GM21717 (cell line): ENCODE measurements at regions not wholly inside any gene's neighbourhood (a gene's known extent, or its start where the extent isn't known, plus 50 kb on each side); places are given as distances from the start of the nearest gene placed in this dataset.

Source experiments
- ATAC-seq: cut with Tn5 transposase; IDR thresholded peaks from one replicate; pipeline ENCODE4 v1.9.1; 2021; ENCODE audit warnings: mild to moderate bottlenecking, moderate library complexity; ENCODE audit not compliant: unreplicated experiment

DNA sequence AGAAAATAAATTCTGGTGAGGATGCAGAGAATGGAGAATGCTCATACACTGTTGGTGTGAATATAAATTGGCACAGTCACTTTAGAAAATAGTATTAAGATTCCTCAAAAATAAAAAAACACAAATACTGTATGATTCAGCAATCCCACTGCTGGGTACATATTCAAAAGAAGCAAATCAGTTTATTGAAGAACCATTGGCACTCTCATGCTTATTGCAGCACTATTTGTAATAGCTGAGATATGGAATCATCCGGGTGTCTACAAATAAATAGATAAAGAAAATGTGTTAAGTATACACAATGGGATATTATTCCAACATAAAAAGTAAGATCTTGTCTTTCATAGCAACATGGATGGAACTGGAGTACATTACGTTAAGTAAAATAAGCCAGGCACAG lies 579.4 kb upstream of the SEL1L start:
- no peak for ATAC-seq

DNA sequence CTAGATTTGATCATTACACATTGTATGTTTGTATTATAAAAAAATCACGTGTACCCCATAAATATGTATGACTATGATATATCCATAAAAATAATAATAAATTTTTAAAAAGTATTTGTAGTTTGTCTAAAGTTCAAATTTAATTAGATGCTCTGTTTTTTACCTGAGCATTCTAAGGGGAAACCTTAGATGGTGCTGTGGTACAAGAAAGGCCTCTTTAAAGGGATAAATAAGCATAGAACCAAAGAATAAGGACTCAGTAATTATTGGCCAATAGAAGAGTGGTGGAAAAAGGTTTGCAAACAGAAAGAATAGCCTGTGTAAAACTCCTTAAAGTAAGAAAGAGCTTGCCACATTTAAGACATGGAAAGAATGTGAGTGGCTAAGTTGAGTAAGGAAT lies 580.1 kb upstream of the SEL1L start:
- no peak for ATAC-seq

DNA sequence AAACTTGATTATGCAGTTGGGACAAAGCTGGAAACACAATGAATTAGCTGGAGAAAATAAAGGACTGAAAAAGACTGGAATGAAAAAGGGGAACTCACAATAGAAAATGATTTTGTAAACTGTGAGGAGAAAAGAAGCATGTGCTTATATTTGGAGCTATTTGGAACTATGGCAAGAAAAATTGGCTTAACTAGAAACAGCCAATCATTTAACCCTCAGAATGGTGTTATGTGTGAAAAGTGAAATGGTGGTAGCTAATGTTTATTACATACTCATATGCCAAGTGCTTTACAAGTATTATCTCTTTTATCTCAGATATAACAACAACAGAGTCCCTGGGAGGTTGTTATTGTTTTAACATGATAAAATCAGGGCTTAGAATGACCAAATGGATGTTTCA lies 583.1 kb upstream of the SEL1L start:
- no peak for ATAC-seq

DNA sequence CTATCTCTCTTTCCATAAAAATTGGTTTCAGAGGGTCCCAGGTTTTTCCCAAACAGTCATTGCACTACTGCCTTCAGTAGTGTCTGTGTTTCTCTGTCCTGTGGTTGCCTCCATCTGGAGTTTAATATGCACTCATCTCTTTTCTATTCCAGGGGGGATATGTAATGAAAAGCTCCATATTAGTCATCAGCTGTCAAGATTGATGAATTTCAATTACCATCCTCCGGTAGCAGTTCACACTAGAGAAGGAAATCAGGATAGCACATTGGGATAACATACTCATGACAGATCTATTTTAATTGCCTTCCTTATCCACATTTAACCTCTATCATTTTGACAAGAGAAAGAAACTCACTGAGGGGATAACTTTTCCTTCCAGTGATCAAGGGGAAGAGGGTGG lies 589.0 kb upstream of the SEL1L start:
- ATAC-seq, result no peak

DNA sequence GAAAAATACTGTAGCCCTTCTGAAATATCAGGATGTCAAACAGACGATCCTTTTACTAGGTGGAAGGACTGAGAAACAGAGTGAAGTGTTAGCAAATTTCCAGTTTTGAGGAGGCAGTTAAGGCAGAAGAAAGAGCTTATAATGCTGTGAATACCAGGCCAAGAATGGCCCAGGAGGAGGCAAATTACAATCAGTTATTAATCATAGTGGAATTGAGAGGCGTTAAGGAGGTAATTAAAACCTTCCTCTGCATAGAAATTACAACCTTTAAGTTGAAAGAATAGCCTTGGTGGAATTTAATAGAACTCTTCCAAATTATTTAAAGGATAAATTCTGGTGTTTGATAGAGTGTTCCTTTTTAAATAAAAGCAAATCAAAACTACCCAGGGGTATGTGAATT lies 590.9 kb upstream of the SEL1L start:
- ATAC-seq, result no peak

DNA sequence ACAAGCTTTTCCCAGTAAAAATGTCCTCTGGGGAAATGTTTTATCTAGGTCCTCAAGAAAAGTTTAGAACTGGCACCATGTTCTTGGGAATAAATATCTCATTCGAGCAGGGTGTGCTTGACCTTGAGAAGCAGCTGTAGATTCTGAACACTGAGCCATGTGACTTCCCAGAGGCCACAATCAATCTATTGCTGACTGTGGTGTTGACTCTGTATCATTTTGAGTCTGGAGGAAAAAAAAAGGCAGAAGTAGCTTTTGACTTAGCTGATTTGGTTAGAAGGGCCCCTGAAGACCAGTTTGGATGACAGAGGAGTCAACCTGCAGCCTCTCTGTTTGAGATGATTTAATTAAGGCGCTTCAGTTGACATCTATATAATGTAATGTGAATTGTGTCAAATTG lies 592.4 kb upstream of the SEL1L start:
- no peak for ATAC-seq

DNA sequence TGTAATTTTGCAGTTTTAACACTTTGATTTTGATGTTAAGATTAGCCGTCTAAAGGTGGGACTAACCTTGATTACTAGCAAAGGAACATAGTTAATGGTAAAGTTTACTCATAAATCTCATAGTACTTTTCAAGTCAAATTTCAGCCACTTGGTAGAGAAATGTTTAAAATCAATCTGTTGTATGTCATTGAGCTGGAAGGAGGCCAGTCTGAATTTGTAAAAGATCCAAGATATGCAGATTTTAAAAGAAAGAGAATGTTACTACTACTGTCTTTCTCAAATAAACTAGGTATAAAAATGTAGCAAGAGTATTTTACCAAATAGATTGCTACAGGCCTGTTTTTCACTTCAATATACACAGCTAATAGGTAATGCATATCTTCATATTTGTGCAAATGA lies 600.8 kb upstream of the SEL1L start:
- no peak for ATAC-seq

DNA sequence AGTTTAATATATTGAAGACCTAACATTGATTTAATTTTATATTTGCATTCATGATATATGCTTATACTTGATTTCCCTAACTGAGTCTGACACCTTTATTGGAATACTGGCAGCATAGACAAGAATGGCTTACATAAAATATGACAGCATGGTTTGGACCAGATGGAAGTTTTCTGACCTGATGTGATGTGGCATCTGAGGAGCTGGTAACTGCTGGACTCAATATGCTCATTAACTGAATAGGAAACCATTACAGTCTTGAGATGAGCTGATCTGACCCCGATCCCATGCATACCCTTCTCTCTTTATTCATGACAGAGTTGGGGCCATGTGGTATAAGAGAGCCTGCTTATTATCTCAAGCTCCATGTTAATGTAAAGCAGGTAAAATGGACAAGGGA lies 604.8 kb upstream of the SEL1L start:
- no peak for ATAC-seq

DNA sequence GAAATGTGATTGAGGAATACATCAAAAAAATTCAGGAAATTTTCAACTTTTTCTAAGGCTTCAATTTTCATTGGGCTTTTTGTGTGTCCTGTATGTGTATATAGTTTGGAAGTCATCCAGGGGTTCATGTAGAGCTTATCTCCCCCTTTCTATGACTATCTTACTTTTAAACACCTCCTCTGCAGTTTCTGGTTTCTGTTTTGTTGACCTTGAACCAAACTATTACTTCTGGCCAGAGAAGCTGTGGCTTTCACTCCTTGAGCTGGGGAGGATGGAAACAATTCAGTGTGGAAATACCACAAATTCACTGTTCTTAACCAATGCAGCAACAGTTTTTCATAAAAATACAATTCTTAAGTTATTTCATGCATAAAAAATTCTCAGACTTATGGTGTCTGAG lies 613.2 kb upstream of the SEL1L start:
- ATAC-seq, result no peak

DNA sequence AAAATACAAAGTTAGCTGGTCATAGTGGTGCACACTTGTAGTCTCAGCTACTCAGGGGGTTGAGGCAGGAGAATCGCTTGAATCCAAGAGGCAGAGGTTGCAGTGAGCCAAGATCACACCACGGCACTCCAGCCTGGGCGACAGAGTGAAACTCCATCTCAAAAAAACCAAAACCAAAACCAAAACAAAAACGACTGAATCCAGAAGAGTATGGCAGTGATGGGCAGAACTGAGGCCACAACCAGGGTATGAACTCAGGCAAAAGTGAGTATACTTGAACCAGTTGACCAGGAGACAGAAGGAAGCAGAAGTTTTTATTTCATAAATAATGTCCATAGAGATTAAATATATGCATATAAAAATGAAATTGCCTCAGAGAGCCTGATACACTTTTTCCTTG lies 620.0 kb upstream of the SEL1L start:
- ATAC-seq, result no peak

DNA sequence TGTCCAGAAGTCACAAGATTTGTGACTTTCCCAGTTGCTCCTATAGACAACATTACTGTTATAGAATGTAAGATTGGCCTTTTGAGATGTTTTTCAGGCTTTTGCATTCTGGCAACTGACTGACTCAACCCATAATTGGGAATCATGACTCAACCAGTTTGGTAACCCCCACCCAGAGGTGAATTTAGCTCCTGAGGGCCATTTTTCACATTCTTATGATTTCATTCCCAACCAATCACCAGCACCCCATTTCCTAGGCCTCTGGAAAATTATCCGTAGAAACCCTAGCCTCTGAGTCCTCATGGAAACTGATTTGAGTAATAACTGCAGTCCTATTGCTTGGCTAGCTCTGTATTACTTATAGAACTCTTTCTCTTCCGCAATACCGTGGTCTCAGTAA lies 626.0 kb upstream of the SEL1L start:
- no peak for ATAC-seq

DNA sequence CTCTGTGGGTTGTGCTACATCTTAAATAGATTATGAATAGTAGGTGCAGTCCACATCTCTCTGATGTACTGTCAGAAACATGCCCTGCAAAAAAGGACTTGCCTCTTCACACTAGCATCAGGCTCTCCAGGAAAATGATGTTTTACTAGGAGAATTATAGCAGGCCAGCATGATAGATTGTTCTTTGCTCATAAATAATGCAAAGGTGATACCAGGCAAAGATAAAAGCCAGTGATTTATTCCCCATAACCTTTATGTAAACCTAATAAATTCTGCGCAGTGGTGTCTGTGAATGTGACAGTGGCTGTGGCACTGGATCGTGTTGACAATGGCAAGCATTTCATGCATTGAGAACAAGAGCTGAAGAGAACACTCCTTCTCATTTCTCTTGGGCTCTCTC lies 646.5 kb upstream of the SEL1L start:
- no peak for ATAC-seq

DNA sequence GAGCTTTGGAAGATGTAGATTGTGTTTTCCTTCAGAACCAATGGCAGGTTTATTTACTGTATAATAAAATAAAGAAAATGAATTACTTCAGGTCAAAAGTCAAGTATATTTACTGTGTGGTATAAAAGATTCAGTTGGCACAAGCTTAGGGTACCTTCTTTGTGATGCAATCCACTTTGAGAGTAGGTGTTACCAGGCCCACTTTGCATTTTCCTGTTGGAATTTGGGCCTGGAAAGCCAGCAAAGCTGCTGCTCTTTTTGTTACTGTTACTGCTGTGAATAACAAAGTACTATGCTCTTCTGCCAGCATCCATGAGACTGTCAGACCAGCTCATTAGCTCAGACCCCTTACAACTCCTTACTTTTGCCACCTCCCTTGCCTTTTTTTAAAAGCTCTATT lies 649.0 kb upstream of the SEL1L start:
- no peak for ATAC-seq

DNA sequence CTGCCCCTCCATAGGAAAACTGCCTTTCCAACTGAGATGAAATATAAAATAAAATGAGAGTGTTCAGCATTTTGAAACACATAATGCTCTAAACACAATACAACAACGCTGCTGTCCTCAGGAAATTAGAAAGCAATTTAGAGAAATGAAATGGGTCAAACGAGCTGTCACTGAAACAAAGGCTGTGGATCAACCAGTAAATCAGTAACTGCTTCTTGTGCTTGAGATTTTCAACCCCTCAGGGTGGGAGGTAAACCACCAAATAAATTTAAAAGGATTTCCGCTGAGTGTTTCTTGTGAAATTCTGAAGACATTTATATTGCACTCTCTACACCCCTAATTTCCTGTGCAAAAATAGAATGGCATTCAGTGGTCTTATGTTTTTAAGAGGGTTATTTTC lies 657.1 kb upstream of the SEL1L start:
- ATAC-seq, result no peak

DNA sequence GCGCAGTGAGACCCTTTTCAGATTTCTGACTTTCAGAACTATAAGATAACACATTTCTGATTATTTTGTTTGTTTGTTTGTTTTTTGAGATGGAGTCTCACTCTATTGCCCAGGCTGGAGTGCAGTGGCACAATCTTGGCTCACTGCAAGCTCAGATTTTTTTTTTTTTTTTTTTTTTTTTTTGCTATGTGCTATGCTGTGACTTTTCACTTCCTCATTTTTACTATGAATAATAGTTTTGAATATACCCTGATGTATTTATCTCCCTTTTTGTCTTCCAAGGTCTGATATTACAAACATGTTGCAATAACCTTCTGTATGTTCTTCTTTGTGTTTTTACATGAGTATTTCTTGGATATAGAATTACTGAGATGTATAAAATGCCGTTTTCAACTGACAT lies 658.7 kb upstream of the SEL1L start:
- no peak for ATAC-seq

DNA sequence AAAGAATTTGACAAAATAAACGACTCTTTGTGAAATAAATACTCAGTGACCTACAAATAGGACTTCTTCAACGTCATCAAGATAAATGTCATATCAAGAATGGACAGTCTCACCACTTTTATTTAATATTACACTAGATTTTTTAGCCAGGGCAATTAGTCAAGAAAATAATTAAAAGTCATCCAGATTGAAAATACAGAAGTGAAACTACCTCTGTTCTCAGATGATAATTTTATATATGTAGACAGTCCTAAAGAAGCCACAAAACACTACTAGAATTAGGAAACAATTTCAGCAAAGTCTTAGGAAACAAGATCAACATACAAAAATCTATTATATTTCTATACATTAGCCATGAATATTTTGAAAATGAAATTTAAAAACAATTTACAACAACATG lies 689.6 kb upstream of the SEL1L start:
- ATAC-seq, result no peak

DNA sequence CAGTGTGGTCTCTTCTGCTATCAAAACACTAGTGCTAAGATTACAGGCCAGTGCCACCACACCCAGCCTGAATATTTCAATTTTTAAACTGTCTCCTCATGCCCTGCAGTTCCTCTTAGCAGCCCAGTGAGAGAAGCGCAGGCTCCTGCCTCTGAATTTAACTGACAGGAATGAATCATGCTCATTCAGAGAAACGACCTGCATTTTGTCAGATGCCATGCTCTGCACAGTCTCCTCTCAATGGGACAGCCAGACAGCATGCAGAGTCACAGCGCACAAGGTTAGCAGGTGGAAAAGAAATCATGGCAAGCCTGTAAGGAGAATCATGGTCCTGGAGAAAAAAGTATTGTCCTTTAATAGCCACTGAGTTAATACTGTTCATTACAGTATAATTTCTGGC lies 691.0 kb upstream of the SEL1L start:
- ATAC-seq, result no peak

DNA sequence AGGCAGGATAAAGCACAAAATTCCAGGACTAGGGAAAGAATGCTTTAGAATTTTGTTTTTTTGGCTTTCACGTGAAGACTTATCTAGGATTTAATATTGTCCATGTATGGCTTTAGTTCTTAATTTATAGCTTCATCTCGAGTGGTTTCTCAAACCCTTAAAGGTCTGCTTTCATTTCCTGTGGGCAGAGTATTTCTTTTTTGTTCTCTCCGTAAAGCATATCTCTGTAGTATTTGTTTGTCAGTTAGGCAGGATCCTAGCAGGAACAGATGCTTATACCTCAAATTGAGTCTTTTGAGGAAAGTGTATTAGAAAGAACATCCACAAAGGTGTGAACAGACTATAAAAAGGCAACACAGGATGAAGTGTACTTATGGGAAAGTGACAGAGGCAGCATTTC lies 697.1 kb upstream of the SEL1L start:
- no peak for ATAC-seq

DNA sequence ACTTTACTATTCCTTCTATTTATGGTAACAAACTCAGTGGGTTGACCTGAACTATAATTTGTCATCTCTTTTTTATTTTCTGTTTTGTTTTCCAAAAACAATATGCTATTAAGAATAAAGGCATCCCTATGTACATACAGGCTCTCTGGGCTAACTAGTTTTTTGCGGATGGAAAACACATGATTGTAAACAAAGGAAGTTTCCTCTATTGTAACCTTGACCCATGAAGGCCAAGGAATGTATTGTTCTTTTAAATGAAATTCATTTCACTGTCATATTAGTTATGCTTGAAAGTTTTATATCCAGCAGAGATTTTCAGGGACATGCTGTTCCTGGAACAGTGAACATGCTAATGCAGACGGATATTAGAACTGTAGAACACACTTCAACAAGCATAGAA lies 705.0 kb upstream of the SEL1L start:
- no peak for ATAC-seq

DNA sequence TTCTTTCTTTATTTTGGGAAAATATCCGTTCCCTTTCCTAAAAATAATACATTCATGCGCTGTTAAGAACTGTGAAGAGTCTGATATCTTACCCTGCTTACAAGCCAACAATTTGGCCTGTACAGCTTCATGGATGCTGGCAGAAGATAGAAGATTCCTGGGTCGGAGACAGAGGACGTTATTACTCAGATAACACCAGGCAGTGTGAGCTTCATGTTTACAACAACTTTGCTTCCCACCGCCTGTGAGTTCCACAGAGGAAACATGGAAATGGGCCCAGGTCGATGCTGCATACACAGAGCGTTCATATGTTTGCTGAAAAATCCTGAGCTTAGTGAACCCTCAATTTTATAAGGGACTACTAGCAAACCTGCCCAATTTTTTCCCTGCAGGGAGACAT lies 705.6 kb upstream of the SEL1L start:
- no peak for ATAC-seq

DNA sequence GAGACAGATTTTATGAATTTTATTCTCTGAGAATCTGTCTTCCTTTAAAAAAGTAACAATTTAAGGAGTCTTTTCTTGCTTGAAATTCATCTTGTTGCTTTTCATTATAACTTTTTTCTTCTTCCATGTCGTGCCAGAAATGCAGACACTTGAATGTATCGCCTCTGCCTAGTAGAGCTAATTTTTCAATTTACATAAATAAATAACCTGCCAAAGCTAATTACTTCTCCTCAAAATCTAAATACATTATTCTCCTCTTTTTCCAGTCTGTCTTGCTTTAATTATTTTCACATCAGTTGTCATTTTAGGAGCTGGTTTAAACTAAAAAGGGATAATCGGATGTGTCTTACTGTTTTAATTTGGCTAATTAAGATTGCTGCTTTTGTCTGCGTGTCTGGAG lies 711.1 kb upstream of the SEL1L start:
- ATAC-seq, result no peak

DNA sequence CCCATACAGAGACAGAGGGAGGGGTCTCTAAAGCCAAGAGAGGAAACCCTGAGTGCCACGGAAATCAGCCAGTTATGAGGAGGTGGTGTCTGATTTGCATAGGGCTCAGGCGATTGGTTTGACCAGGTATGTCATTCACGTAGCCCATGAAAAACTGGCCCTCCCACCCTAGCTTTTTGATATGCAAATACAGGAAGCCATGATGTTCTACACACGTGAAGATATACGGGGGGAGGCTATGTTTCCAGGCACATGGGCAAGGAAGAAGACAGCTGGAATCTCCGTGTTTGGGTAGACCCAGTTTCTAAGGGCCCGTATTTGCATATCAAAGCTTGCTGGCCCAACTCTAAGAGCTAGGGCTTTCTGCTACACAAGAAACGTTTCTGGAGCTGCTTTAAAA lies 717.8 kb upstream of the SEL1L start:
- ATAC-seq, result no peak

DNA sequence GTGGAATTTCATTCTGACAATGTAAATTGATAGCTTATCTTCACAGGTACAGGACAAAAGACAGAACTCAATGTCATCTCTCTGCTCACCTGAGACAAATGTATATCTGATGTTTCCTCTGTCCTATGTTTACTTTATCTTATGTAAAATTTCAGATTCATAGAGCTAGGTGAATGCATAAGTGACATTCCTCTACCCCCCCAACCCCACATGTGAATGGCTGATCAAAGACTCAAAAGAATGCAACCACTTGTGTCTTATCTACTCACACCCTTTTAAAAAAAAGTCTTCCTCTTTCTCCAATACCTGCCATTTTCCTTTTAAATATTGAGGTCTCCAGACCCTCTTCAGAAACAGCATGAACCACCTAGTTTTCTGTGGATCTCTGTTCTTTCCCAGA lies 736.6 kb upstream of the SEL1L start:
- no peak for ATAC-seq

DNA sequence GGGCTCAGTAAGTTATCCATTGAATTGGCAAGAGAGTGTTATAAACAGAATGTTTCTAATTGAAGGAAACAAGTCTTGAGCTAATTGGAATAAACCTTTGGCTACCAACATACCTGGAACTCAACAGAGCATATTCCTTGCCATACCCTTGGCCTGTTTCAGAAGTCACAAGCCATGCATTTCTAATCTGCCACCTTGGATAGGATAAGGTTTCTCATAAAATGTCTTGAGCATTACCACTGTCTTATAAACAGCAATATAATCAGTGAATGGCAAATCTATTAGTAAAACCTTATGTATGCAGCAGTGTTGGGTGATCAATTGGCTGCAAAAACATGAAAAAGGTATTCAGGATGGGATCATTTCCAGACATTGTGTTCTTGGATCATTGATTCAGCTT lies 765.2 kb upstream of the SEL1L start:
- no peak for ATAC-seq
